ENCODE measurements at regions not wholly inside any gene's neighbourhood (a gene's known extent, or its start where the extent isn't known, plus 50 kb on each side); places are given as distances from the start of the nearest gene placed in this dataset.
A peak's percentile ranks its signal among the peaks of the same experiment; 100 is the strongest.

DNA sequence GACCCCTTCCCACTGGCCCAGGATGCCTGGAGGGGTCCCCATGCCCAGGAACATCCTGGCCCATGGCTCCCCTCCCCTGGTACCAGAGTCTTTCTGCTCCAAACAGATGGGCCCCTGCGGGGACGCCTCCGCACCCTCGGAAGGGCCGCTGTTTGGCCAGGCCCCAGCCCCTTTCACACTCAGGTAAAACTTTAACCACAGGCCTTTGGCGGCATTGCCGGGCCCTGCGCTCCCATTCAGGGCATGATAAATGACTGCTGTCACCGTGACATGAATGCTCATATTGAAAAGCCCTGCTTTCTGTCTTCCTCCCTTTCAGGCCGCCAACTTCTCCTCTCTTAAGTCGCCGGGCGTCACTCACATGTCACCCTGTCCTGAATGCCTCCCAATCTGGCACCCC is 141.5 kb upstream of the TOP1 start (continued):
- TF ChIP-seq SOX6 (IDR thresholded peaks at IDR 0.05) (no peak), SOX6 (CRISPR knock-in tag; IDR thresholded peaks at IDR 0.05) (peak; percentile 22; the same call in 1 of the 2 replicates), CTCF (CRISPR knock-in tag; IDR thresholded peaks at IDR 0.05) (no peak), ZNF329 (CRISPR knock-in tag; IDR thresholded peaks at IDR 0.05; ENCODE audit: low read depth) (no peak), ISX (CRISPR knock-in tag; conservative IDR thresholded peaks at IDR 0.05) (no peak), ZNF235 (CRISPR knock-in tag; IDR thresholded peaks at IDR 0.05; ENCODE audit: borderline replicate concordance) (no peak), THYN1 (CRISPR knock-in tag; IDR thresholded peaks at IDR 0.05; ENCODE audit: borderline replicate concordance, low read depth) (no peak), TAF15 (IDR thresholded peaks at IDR 0.05; ENCODE audit: low read depth, low read length, poor library complexity, severe bottlenecking) (no peak), SMAD1 (CRISPR knock-in tag; IDR thresholded peaks at IDR 0.05; ENCODE audit: borderline replicate concordance, low read depth) (no peak), ZNF326 (CRISPR knock-in tag; IDR thresholded peaks at IDR 0.05; ENCODE audit: borderline replicate concordance) (no peak), JARID2 (CRISPR knock-in tag; IDR thresholded peaks at IDR 0.05; ENCODE audit: insufficient replicate concordance) (no peak), ZNF7 (CRISPR knock-in tag; IDR thresholded peaks at IDR 0.05) (no peak), TGIF2 (CRISPR knock-in tag; IDR thresholded peaks at IDR 0.05) (no peak), ZBTB1 (CRISPR knock-in tag; IDR thresholded peaks at IDR 0.05; ENCODE audit: borderline replicate concordance) (no peak), BCL3 (CRISPR knock-in tag; IDR thresholded peaks at IDR 0.05) (no peak), HNRNPLL (IDR thresholded peaks at IDR 0.05; ENCODE audit: low read depth, low read length, poor library complexity, severe bottlenecking) (peak; percentile 71), TFE3 (CRISPR knock-in tag; IDR thresholded peaks at IDR 0.05) (no peak), NFATC3 (CRISPR knock-in tag; IDR thresholded peaks at IDR 0.05) (no peak), U2AF1 (optimal IDR thresholded peaks at IDR 0.05; ENCODE audit: low read depth, low read length) (peak; percentile 81), PCBP2 (optimal IDR thresholded peaks at IDR 0.05; ENCODE audit: low read depth, low read length, poor library complexity, severe bottlenecking) (no peak), SNAPC4 (CRISPR knock-in tag; IDR thresholded peaks at IDR 0.05) (no peak), ZKSCAN8 (CRISPR knock-in tag; IDR thresholded peaks at IDR 0.05; ENCODE audit: borderline replicate concordance) (no peak)
